Thoracic aorta (tissue), 2 donors: ENCODE measurements at regions not wholly inside any gene's neighbourhood (a gene's known extent, or its start where the extent isn't known, plus 50 kb on each side); places are given as distances from the start of the nearest gene placed in this dataset.

Experiments used
- ATAC-seq: fragments of 150-250 bp; one replicate; pipeline ENCODE4 v1.8.0; 2017; ENCODE audit warnings: low read depth; ENCODE audit not compliant: insufficient number of reproducible peaks, low FRiP score
- DNase-seq: peaks from one replicate; pipeline ENCODE4 v3.0.0-alpha.2; 2020; ENCODE audit warnings: low spot score
- H3K27ac ChIP-seq, 2 donors: fragments of 200-600 bp; sonication (generic); 1 replicate in 1 of 2; 2 replicates in 1 of 2; pipeline ENCODE4 v1.5.1; 2016; ENCODE audit warnings: mild to moderate bottlenecking in 2 of 2, moderate library complexity in 2 of 2
- H3K27me3 ChIP-seq: fragments of 200-600 bp; sonication (generic); replicated peaks from 2 replicates; pipeline ENCODE4 v1.6.0; 2016; ENCODE audit warnings: mild to moderate bottlenecking; ENCODE audit not compliant: insufficient read depth
- H3K36me3 ChIP-seq: fragments of 200-600 bp; sonication (generic); one replicate; pipeline ENCODE4 v1.5.1; 2016
- H3K4me1 ChIP-seq, 2 donors: fragments of 200-600 bp; sonication (generic); 1 replicate in 1 of 2; 2 replicates in 1 of 2; pipeline versions ENCODE4 v1.5.1 to v1.6.0; 2016; ENCODE audit warnings: low read depth in 2 of 2, mild to moderate bottlenecking in 1 of 2; ENCODE audit not compliant: control insufficient read depth in 1 of 2
- H3K4me3 ChIP-seq: fragments of 200-600 bp; sonication (generic); 2 replicates; pipeline ENCODE4 v1.5.1; 2016; ENCODE audit warnings: mild to moderate bottlenecking
- H3K9me3 ChIP-seq: fragments of 200-600 bp; sonication (generic); 2 replicates; pipeline ENCODE4 v1.5.1; 2016
- TF ChIP-seq, protein P1 (sequence below): fragments of 200-600 bp; sonication (generic); IDR thresholded peaks from one replicate; pipeline ENCODE4 v1.5.1; 2019; ENCODE audit warnings: antibody characterized with exemption

DNA sequence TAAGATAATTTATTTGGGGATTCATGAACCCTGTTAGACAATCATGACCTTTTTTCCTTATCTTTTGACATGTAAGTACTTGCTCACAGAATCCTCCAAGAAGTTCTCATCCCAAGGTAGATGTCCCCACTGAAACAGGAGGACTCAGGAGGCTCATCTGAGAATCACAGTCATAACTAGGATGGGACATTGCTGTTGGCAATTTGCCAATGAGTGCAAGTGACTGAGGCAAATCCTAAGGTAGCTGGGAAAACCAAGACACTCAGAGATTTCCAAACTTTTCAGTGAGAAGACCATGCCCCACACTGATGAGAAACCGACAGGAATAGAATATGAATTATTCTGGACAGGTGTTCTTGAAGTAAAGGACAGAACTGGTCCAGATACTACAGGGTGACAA lies 735.0 kb downstream of the TMEM182 start:
- Histone ChIP-seq H3K4me1 (no peaks in the 10 kb centered on the region), H3K4me3 (no peak overlapping the region), H3K36me3 (no peaks in the 10 kb centered on the region), H3K9me3 (no peaks in the 10 kb centered on the region), H3K27me3 (no peaks in the 10 kb centered on the region), H3K27ac (no peak overlapping the region)
- TF ChIP-seq, protein P1, sequence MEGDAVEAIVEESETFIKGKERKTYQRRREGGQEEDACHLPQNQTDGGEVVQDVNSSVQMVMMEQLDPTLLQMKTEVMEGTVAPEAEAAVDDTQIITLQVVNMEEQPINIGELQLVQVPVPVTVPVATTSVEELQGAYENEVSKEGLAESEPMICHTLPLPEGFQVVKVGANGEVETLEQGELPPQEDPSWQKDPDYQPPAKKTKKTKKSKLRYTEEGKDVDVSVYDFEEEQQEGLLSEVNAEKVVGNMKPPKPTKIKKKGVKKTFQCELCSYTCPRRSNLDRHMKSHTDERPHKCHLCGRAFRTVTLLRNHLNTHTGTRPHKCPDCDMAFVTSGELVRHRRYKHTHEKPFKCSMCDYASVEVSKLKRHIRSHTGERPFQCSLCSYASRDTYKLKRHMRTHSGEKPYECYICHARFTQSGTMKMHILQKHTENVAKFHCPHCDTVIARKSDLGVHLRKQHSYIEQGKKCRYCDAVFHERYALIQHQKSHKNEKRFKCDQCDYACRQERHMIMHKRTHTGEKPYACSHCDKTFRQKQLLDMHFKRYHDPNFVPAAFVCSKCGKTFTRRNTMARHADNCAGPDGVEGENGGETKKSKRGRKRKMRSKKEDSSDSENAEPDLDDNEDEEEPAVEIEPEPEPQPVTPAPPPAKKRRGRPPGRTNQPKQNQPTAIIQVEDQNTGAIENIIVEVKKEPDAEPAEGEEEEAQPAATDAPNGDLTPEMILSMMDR: no peak
- DNase-seq (no peak), ATAC-seq (no peak)

DNA sequence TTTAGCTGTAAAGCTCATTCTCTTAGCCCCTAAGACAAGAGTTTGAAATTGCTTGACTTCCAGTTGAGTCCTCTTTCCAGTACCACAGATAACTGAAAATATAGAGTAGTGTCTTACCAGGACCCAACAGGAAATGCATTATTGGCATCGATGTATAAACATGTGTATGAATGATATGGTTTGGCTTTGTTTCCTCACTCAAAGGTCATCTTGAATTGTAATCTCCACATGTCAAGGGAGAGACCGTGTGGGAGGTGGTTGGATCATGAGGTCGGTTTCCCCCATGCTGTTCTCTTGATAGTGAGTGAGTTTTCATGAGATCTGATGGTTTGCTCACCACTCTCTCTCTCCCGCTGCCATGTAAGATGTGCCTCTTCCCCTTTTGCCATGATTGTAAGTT lies 745.0 kb downstream of the TMEM182 start:
- ATAC-seq (no peak), DNase-seq (no peak)
- Histone ChIP-seq H3K4me3 (no peak overlapping the region), H3K27me3 (no peaks in the 10 kb centered on the region), H3K36me3 (no peaks in the 10 kb centered on the region), H3K9me3 (no peaks in the 10 kb centered on the region), H3K27ac (no peak overlapping the region), H3K4me1 (no peaks in the 10 kb centered on the region)
- TF ChIP-seq, protein P1: no peak

DNA sequence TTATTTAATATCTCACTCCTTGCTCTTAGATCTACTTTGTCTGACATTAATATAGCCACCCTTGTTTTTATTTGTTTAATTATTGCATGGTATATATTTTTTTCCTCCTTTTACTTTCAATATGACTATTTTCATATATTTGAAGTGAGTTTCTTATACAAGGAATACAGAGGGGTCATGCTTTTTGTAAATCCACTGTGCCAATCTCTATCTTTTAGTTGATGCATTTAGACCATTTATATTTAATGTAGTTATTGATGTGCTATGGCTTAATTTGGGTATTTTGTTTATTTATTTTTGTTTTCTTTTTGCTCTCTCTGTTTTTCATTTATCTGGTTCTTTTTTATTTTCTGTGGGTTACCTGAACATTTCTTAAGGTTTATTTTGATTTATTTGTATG lies 750.6 kb downstream of the TMEM182 start:
- no peak for ATAC-seq
- Histone ChIP-seq H3K27me3 (no peaks in the 10 kb centered on the region), H3K36me3 (no peaks in the 10 kb centered on the region), H3K9me3 (peaks cover 3% of the 10 kb centered on the region), H3K4me3 (no peak overlapping the region), H3K4me1 (no peaks in the 10 kb centered on the region), H3K27ac (no peak overlapping the region)
- TF ChIP-seq, protein P1: no peak
- DNase-seq: no peak

DNA sequence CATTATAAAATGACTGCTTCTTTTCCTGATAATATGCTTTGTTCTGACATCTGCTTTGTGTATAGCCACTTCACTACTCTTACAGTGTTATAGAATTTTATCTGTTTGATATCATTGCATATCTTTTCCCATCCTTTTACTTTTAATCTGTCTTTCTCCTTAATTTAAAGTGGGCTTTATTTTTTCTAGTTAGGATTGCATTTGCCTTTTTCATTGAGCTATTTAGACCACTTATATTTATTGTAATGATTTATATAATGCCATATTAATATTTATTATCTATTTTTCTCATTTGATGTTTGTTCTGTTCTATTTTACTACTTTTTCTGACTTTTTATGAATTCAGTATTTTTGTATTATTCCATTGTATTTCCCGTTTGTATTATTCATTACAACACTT lies 758.7 kb downstream of the TMEM182 start:
- Histone ChIP-seq H3K4me1 (no peaks in the 10 kb centered on the region), H3K27ac (no peak overlapping the region), H3K4me3 (no peak overlapping the region), H3K36me3 (no peaks in the 10 kb centered on the region), H3K27me3 (no peaks in the 10 kb centered on the region), H3K9me3 (no peaks in the 10 kb centered on the region)
- no peak for DNase-seq
- no peak for ATAC-seq
- TF ChIP-seq, protein P1: no peak

DNA sequence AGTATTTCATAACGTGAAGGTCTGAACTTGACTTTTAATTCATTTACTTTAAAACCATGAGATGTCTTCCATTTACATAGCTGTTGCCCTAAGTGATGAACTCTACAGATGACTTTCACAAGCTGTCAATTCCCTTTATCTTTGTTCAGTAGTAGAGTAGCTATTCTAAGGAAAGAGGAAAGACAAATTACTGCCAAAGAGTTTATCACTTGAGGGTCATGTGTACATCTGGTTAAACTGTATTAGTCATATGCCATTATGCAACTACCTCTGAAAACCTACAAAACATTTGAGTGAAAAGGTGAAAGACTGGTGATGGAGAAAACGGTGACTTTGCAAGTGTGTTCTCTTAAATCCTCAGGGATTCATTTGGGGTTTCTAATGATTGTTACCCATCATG lies 763.9 kb downstream of the TMEM182 start:
- no peak for ATAC-seq
- TF ChIP-seq, protein P1: no peak
- no peaks in the 10 kb centered on the region for H3K27me3 ChIP-seq
- DNase-seq: no peak
- H3K36me3 ChIP-seq: no peaks in the 10 kb centered on the region
- H3K27ac ChIP-seq: no peak overlapping the region
- H3K9me3 ChIP-seq: no peaks in the 10 kb centered on the region
- no peaks in the 10 kb centered on the region for H3K4me1 ChIP-seq
- H3K4me3 ChIP-seq: no peak overlapping the region
